Vagina (tissue), 2 donors: ENCODE measurements at regions not wholly inside any gene's neighbourhood (a gene's known extent, or its start where the extent isn't known, plus 50 kb on each side); places are given as distances from the start of the nearest gene placed in this dataset.
"Not testable (repeated sequence)": the region's sequence is repeated elsewhere in the genome, so short reads cannot be mapped to it uniquely, and the experiment has no call there.

ENCODE experiments used
- POLR2A ChIP-seq, 2 donors: fragments of 450-650 bp; IDR thresholded peaks; one replicate each; pipeline ENCODE4 v1.6.1; 2017; ENCODE audit warnings: antibody characterized with exemption in 2 of 2, mild to moderate bottlenecking in 2 of 2, moderate library complexity in 2 of 2
- POLR2AphosphoS5 ChIP-seq, 2 donors: sonication (generic); formaldehyde crosslinking; IDR thresholded peaks; one replicate each; pipeline ENCODE4 v1.9.0; 2017; ENCODE audit warnings: antibody characterized with exemption in 2 of 2, mild to moderate bottlenecking in 2 of 2, low read depth in 1 of 2; ENCODE audit not compliant: insufficient read depth in 1 of 2
- TF ChIP-seq, protein P1 (sequence below), 3 experiments: fragments of 450-650 bp in 2 of 3; fragments of 200-600 bp in 1 of 3; sonication (generic) in 1 of 3; IDR thresholded peaks; one replicate each; pipeline ENCODE4 v1.5.1; 2017 to 2019; ENCODE audit warnings: antibody characterized with exemption in 3 of 3, mild to moderate bottlenecking in 2 of 3, moderate library complexity in 2 of 3

DNA sequence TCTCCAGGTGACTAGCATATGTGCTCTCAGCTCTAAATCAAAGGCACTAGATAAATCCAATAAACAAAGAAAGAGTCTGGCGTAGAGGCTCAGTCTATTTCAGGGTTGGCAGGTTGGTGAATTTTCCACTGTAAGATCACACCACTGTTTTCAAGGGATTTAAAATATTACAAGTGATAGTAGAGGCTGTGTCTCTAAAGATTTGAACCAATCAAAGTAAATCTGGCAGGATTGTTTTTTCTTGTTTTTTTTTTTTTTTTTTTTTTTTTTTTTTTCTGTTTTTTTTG, 67.4 kb downstream of the MRPL57 start:
- TF ChIP-seq, protein P1, sequence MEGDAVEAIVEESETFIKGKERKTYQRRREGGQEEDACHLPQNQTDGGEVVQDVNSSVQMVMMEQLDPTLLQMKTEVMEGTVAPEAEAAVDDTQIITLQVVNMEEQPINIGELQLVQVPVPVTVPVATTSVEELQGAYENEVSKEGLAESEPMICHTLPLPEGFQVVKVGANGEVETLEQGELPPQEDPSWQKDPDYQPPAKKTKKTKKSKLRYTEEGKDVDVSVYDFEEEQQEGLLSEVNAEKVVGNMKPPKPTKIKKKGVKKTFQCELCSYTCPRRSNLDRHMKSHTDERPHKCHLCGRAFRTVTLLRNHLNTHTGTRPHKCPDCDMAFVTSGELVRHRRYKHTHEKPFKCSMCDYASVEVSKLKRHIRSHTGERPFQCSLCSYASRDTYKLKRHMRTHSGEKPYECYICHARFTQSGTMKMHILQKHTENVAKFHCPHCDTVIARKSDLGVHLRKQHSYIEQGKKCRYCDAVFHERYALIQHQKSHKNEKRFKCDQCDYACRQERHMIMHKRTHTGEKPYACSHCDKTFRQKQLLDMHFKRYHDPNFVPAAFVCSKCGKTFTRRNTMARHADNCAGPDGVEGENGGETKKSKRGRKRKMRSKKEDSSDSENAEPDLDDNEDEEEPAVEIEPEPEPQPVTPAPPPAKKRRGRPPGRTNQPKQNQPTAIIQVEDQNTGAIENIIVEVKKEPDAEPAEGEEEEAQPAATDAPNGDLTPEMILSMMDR (IDR thresholded peaks at IDR 0.05) = not testable (repeated sequence)
- not testable (repeated sequence) for TF ChIP-seq POLR2A (IDR thresholded peaks at IDR 0.05); POLR2AphosphoS5 (IDR thresholded peaks at IDR 0.05; ENCODE audit: insufficient read depth in 1 of 2, low read depth in 1 of 2)
